ENCODE measurements at regions not wholly inside any gene's neighbourhood (a gene's known extent, or its start where the extent isn't known, plus 50 kb on each side); places are given as distances from the start of the nearest gene placed in this dataset.
A peak's percentile ranks its signal among the peaks of the same experiment; 100 is the strongest.
"Not testable (repeated sequence)": the region's sequence is repeated elsewhere in the genome, so short reads cannot be mapped to it uniquely, and the experiment has no call there.

GRCh38 chr3:5045961-5046360 is 66.7 kb downstream of the BHLHE40 start:
- in situ Hi-C loops (cut with MboI; ENCODE audit: low sequenced_read_pairs, unreplicated experiment) = no loop called here
- TF ChIP-seq CTCF (IDR thresholded peaks at IDR 0.05; ENCODE audit: borderline replicate concordance, control extremely low read depth, extremely low read depth, insufficient read depth, missing control alignments) = no peak

GRCh38 chr3:5047764-5048419 is 68.7 kb downstream of the BHLHE40 start:
- in situ Hi-C loops (cut with MboI; ENCODE audit: low sequenced_read_pairs, unreplicated experiment) = no loop called here
- no peak for DNase-seq (ENCODE audit: low spot score)
- no peak for TF ChIP-seq CTCF (IDR thresholded peaks at IDR 0.05; ENCODE audit: borderline replicate concordance, control extremely low read depth, extremely low read depth, insufficient read depth, missing control alignments)

More at GRCh38 chr3:5045961-5046360, 66.7 kb downstream of the BHLHE40 start:
- DNase-seq (ENCODE audit: low spot score) = no peak

GRCh38 chr3:5051772-5052171 is 70.3 kb upstream of the ARL8B start:
- in situ Hi-C loops (cut with MboI; ENCODE audit: low sequenced_read_pairs, unreplicated experiment) = loop anchor here (25.0 kb wide), 1 partner anchor 689 kb away; no protein-coding TSS in a partner anchor

GRCh38 chr3:5052247-5052646 is 69.8 kb upstream of the ARL8B start:
- no peak for DNase-seq (ENCODE audit: low spot score)
- no peak for TF ChIP-seq CTCF (IDR thresholded peaks at IDR 0.05; ENCODE audit: borderline replicate concordance, control extremely low read depth, extremely low read depth, insufficient read depth, missing control alignments)
- in situ Hi-C loops (cut with MboI; ENCODE audit: low sequenced_read_pairs, unreplicated experiment) = loop anchor here (25.0 kb wide), 1 partner anchor 690 kb away; no protein-coding TSS in a partner anchor

More at GRCh38 chr3:5051772-5052171, 70.3 kb upstream of the ARL8B start:
- DNase-seq (ENCODE audit: low spot score) = peak; percentile 43
- no peak for TF ChIP-seq CTCF (IDR thresholded peaks at IDR 0.05; ENCODE audit: borderline replicate concordance, control extremely low read depth, extremely low read depth, insufficient read depth, missing control alignments)

- in situ Hi-C loops (cut with MboI; ENCODE audit: low sequenced_read_pairs, unreplicated experiment) = loop anchor here (25.0 kb wide), 1 partner anchor 691 kb away; no protein-coding TSS in a partner anchor
- no peak for TF ChIP-seq CTCF (IDR thresholded peaks at IDR 0.05; ENCODE audit: borderline replicate concordance, control extremely low read depth, extremely low read depth, insufficient read depth, missing control alignments)
- no peak for DNase-seq (ENCODE audit: low spot score)
Measured at GRCh38 chr3:5053021-5053831, 68.9 kb upstream of the ARL8B start.

- DNase-seq (ENCODE audit: low spot score) = no peak
- in situ Hi-C loops (cut with MboI; ENCODE audit: low sequenced_read_pairs, unreplicated experiment) = loop anchor here (25.0 kb wide), 1 partner anchor 692 kb away; no protein-coding TSS in a partner anchor
- TF ChIP-seq CTCF (IDR thresholded peaks at IDR 0.05; ENCODE audit: borderline replicate concordance, control extremely low read depth, extremely low read depth, insufficient read depth, missing control alignments) = no peak
Measured at GRCh38 chr3:5054098-5054497, 68.0 kb upstream of the ARL8B start.

GRCh38 chr3:5054579-5054978 is 67.5 kb upstream of the ARL8B start:
- in situ Hi-C loops (cut with MboI; ENCODE audit: low sequenced_read_pairs, unreplicated experiment) = loop anchor here (25.0 kb wide), 1 partner anchor 692 kb away; no protein-coding TSS in a partner anchor

More at GRCh38 chr3:5054579-5054978, 67.5 kb upstream of the ARL8B start:
- DNase-seq (ENCODE audit: low spot score) = not testable (repeated sequence)
